ENCODE measurements at regions not wholly inside any gene's neighbourhood (a gene's known extent, or its start where the extent isn't known, plus 50 kb on each side); places are given as distances from the start of the nearest gene placed in this dataset.
"Not testable (repeated sequence)": the region's sequence is repeated elsewhere in the genome, so short reads cannot be mapped to it uniquely, and the experiment has no call there.

DNA sequence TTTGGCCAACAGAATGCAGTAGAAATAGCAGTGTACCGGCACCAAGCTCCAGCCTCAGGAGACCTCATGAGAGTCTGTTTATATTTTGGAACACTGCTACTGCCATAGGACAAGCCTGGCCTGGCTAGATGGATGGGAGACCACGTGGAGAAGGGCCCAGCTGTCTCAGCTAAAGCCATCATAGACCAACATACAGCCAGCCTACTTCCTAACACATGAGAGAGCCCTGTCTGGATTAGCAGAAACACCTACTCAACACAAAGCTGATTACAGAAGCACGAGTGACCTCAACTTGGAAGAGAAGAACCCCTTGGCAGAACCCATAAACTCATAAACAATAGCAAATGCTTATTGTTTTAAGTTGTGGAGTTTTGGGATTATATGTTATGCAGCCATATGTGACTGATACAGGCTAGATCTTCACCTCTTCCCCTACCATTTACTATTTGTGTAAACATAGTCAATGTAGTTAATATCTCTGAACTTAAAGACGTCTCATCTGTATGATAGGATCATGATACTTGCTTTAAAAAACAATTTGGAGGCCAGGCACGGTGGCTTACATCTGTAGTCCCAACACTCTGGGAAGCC, 199.4 kb upstream of the ZNF217 start:
- no peak for DNase-seq

DNA sequence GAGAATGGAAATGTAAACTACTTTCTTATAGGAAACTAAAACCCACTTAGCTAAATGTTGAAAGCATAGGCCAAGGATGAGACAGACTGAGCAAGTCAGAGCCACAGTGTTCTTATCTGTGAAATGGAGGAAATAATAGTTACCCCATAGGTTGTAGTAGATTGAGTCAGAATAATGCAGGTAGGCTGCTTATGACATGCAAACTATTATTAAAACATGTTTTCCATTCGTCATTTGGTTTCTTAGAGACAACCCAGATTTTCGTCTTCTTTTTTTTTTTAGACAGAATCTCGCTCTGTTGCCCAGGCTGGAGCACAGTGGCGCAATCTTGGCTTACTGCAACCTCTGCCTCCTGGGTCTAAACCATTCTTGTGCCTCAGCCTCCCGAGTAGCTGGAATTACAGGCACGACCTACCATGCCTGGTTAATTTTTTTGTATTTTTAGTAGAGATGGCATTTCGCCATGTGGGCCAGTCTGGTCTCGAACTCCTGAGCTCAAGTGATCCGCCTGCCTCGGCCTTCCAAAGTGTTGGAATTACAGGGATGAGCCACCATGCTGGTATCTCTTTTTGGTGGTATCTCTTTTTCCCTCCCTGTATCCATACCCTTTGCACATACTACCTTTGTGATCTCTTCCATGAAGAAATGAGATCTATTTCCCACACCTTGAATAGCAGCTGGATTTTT, 196.5 kb upstream of the ZNF217 start:
- no peak for DNase-seq

DNA sequence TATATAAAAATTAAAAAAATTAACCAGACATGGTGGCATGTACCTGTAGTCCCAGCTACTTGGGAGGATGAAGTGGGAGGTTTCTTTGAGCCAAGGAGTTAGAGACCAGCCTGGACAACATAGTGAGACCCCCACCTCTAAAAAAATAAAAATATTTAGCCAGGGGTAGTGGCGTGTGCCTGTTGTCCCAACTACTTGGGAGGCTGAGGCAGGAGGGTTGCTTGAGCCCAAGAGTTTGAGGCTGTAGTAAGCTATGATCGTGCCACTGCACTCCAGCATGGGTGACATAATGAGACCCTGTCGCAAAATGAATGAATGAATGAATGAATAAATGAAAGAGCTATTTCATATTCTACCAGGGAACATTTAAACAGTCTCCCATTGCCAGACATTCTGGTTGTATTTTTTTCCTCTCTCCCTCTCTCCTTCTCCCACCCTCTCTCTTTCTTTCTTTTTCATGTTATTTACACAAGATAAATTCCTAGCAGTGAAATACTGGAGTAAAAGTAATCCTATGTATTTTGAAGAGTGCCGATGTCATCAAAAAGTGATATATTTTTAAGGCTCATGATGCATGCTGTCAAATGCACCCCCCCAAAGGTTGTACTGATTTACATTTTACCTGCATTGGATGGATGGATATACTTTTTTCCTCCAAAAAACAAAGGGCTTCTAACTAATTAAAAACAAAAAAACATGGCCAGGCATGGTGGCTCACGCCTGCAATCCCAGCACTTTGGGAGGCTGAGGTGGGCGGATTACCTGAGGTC, 194.8 kb upstream of the ZNF217 start:
- DNase-seq = no peak

DNA sequence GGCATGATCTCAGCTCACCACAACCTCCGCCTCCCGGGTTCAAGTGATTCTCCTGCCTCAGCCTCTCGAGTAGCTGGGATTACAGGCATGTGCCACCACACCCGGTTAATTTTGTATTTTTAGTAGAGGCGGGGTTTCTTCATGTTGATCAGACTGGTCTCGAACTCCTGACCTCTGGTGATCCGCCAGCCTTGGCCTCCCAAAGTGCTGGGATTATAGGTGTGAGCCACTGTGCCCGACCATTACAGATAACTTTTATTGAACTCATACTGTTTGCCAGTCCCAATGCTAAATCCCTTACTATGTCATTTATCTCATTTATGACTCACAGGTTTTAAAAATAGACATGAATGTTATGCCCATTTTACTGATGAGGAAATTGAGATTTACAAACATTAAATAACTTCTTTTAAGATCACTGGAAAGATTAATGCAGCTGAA, 193.9 kb upstream of the ZNF217 start:
- not testable (repeated sequence) for DNase-seq

DNA sequence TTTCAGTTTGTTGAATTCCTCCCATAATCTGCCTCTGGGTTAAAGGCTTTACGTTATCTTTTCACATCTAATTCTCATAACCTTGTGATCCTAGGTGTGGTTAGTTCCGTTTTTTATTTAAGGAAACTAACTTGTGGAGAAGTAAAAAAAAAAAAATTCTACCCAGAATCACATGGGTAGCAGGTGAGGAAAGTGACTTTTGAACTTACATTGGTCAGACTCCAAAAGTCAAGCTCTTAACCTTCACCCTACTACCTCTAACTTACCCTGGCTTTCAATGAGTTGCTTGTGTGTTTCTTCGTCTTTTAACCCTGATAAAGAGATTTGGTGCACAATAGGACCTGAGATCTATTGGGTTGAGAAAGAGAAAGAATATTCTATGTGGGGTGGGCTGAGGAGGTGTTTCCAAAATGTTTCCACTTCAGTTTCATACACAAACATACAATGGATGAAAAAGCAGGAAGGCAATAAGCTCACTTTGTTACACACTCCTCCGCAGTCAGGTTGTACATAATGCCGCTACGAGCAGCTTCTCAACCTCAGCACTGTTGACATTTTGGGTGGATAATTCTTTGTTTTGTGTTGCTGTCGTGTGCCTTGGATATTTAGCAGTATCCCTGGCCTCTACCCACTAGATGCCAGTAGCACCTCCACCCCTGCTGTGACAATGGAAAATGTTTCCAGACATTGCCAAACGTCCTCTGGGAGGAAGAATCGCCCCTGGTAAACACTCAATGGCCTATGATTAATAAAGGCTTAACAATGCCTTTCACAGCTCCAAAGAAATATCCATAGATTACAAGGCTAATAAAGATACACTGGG, 193.0 kb upstream of the ZNF217 start:
- DNase-seq = no peak

DNA sequence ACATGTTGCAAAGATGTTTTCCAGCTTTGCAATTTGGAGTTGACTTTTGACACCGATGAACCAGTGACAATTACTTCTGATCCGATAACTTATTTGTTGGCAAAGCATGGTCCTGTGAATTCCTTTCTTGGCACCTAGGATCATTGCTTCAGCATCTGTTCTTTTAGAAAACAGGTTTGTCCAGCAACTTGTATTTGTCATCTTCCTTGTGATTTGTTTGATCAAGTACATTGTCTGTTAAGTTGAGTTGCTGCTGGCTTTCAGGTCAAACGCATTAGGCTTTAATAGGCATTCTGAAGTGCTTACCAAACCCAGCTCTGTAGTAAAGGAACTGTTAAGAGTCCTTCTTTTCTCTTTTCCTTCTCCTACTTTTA, 192.4 kb upstream of the ZNF217 start:
- no peak for DNase-seq

DNA sequence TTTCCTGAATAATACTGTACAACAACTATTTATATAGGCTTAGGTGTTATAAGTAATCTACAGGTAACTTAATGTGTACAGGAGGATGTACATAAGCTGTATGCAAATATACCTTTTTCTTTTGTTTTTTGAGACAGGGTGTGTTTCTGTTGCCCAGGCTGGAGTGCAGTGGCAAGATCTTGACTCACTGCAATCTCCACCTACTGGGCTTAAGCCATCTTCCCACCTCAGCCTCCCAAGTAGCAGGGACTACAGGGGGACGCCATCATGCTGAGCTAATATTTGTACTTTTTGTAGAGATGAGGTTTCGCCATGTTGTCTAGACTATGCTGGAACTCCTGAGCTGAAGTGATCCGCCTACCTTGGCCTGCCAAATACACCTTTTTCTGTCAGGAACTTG, 191.7 kb upstream of the ZNF217 start:
- no peak for DNase-seq

DNA sequence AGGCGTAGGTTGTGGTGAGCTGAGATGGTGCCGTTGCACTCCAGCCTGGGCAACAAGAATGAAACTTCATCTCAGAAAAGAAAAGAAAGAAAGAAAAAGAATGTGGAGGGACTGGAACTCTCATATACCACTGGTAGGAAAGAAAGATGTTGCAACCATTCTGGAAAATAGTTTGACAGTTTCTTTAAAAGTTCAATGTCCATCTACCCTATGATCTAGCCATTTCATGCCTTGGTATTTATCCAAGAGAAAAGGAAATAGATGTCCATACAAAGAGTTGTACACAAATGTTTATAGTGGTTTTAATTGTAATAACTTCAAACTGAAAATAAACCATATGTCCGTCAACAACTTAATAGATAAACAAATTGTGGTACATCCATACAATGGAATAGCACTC, 190.1 kb upstream of the ZNF217 start:
- no peak for DNase-seq

DNA sequence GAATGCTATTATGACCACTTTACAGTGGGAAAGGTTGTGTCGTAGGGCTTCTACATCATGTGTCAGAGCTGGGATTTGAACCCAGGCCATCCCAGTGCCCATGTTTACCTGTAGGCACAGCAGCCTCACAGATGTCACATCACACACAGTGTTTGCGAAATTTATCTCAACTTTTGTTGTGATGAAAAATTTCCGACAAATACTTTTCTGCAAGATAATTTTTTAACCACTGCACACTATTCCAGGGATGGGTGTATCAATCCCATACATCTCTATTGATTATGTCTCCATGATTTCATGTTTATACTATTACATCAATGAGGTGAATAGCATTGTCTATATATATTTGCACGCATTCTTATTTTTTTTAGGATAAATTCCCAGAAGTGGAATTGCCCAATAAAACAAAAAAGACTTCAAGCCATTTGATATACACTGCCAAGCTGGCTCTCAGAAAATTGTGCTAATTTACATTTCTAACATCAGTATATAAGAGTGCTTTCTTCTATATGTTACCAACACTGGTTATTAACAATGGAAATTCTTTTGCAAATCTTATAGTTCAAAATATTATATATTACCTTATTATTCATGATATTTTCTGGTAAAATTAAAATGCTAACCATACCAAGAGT, 189.1 kb upstream of the ZNF217 start:
- no peak for DNase-seq

DNA sequence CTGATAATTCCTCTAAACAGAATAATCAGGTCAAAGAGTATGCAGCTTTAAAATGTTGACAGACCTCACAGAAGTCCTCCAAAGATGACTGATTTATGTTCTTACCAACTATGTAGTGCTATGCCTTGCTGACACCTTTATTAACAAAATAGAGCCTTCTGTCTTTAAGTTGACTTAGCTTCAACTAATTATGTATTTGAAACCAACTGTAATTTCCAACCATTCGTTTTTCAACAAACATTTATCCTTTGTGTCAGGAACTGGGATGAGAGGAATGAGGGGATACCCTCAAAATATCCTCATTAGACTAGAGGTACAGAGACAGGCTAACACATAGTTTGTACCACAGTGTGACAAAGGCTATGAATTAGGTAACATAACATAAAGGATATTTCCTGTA, 186.2 kb upstream of the ZNF217 start:
- DNase-seq = no peak

DNA sequence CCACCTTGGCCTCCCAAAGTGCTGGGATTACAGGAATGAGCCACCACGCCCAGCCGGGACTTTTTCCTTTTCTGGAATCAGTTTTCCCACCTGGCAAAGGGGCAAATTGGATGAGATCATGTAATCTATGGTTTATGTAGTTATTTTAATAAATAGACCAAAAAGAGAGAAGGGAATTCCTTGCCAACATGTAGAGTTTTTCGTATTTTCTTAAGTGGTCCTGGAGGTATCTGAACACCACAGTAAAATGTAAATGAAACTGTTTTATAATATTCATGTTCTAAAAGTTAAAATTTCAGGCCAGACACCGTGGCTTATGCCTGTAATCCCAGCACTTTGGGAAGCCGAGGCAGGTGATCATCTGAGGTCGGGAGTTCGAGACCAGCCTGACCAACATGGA, 185.1 kb upstream of the ZNF217 start:
- DNase-seq = no peak

DNA sequence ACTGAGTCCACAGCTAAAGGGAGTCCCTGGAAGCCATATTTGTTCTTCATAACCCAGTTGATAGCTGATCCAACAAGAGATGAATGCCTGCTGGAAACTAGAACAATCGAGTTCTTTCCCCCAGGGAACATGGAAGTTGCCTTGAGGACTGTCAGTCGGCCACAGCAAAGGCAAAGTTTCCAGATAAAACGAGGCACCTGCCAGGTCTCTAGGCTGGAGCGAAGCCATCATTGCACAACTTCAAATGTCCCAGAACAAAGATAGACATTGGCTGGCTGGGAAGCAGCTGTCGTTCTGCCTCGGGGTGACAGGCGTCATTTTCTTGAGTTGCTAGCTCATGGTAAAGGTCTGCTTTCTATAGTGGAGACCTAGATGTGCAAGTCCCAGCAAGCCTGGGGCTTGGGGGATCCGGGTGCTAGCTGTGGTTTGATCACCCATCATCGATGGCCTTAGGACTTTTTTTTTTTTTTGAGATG, 184.4 kb upstream of the ZNF217 start:
- no peak for DNase-seq

DNA sequence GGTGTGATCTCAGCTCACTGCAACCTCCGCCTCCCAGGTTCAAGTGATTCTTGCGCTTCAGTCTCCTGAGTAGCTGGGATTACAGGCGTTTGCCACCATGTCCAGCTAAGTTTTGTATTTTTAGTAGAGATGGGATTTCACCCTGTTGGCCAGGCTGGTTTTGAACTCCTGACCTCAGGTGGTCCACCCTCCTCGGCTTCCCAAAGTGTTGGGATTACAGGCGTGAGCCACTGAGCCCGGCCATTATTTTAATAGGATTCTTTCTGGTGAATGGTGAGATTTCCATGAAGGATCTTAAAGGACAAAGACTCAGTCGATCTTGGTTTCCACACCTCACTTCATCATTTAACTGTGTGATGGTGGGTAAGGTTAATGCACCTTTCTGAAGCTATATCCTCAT, 183.8 kb upstream of the ZNF217 start:
- DNase-seq = not testable (repeated sequence)

DNA sequence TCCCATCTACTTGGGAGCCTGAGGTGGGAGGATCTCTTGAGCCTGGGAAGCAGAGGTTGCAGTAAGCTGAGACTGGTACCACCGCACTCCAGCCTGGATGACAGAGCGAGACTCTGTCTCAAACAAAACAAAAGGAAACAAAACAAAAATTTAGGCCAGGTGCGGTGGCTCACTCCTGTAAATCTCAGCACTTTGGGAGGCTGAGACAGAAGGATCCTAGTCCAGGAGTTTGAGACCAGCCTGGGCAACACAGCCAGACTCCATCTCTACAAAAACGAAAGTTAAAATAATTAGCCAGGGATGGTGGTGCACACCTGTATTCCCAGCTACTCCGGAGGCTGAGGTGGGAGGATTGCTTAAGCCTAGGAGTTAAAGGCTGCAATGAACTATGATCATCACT, 183.2 kb upstream of the ZNF217 start:
- no peak for DNase-seq

DNA sequence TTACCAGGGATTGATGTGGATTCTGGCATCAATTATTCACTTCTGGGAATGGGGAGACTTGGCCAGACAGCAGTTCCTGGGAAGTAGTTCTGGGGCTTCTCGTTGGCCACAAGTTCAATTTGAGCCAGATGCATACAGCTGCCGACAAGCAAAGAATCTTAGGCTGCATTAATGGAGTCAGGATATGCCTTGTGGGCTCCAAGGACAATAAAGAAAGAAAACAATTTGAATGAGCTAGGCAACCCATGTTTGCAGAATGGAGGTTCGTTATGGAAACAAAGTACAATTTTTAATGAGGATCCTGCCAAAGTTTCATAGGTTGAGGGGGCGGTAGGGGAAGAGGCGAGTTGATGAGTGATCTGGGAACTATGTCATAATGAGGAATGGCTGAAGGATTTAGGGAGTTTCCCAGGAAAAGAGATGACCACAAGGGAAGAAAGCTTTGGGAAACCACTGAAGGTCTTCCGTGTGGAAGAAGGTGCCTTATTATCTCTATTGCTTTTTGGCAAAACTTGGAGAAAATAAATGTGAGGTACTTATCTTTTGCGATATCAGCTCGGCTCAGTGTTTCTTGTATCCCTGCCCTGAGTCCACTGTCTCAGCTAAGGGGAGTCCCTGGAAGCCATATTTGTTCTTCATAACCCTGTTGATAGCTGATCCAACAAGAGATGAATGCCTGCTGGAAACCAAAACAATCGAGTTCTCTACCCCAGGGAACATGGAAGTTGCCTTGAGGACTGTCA, 181.0 kb upstream of the ZNF217 start:
- no peak for DNase-seq

DNA sequence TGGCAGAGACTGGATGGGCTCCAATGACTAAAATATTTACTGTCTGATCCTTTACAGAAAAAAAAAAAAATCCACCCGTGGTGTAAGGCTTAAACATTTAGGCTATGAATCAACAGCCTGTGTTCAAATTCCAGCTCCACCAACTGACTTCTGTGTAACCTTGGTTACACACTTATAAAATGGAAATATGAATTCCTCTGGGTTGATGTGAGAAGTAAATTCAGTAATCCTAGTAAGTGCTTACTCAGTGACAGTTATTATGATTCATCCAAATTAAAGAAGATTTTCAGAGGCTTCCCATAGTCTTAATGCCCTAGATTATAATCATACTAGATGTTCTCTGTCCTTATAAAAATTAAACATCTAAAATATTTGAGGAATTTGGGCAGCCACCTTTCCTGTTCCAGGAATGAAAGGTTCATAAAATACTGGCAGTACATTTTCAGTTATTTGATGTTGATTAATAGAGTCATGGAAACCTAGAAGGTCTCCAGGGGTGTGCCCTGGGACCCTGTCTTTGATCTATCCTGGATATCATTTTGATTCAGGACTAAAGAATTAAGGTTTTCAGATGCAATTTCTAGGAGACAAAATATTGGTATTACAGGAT, 180.3 kb upstream of the ZNF217 start:
- no peak for DNase-seq

DNA sequence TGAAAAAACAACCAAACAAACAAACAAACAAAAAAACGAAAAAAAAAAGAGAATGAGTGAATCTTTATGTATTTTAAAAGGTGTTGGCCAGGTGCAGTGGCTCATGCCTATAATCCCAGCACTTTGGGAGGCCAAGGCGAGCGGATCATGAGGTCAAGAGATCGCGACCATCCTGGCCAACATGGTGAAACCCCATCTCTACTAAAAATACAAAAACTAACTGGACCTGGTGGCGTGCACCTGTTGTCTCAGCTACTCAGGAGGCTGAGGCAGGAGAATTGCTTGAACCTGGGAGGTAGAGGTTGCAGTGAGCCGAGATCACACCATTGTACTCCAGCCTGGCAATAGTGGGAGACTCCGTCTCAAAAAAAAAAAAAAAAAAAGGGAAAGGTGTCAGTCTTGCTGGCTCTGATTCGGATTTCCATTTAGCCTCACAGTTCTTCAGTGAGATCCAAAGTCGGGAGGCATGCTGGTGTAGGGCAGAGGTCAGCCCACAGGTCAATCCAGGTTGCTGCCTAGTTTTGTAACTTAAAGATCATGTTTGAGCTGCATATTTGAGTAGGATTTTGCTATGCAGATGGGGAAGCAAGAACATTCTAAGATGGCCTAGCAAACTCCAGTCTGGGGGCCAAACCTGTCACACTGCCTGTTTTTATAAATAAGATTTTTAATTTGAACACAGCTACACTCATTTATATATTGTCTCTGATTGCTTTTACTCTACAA, 179.6 kb upstream of the ZNF217 start:
- DNase-seq = not testable (repeated sequence)

DNA sequence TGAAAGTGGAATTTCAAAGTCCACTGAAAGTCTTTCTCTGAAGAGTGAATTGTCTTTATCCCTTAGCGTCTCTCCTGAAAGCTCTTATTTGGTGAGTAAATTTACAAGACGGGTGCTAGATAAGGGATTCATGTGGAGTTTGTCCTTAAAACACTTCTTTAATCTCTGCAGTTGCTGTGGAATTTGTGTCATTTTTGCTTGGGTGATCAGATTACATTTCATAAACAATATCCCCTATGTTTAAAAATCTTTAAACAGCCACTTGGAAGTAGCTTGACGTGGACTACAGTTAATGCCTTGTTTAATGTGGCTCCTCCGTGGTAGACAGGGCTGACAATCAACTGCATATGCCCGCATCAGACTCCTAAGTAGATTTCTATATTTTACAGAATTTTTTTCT, 175.4 kb upstream of the ZNF217 start:
- DNase-seq = no peak

DNA sequence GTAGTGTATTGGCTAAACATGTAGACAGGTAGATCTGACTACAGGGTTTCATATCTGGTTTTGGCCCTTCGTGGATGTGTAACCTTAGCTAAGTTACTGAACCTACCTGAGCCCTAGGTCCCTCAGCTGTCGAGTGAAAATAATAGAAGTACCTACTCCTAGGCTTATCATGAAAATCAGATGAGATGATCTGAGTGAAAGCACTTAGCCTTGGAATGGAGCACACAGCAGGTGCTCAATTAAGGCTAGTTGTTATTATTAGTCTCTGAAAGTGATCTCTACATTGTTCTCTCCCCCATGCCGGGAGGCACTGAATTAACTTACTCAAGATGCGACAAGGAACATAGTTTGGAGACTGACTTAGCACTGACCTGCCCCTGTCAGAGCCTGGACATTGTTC, 174.7 kb upstream of the ZNF217 start:
- no peak for DNase-seq

DNA sequence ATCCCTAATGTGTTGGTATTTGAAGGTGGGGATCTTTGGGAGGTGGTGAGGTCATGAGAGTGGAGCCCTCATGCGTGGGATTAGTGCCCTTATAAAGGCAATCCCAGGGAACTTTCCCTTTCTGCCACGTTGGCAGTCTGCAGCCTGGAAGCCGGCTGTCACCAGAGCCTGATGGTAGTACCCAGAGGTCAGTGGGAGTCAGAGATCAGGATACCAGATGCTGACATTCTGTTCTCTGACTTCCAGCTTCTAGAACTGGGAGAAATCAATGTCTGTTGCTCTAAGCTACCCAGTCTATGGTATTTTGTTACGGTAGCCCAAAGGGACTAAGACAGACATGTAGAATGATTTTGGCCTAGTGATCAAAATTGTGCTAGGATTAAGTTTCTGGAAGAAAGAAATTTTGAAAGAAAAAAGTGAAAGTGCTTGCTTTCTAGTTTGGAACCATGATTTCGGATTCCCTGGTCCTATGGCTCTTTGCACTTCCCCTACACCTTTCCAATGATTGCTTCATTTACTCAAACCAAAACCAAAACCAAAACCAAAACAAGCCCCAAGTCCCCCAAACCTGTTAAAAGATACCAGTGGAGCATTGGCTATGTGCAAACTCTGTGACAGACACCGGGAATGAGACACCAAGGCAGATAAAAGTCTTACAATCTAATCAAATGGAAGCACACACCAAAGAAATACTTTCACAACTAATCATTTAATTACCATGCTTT, 173.7 kb upstream of the ZNF217 start:
- no peak for DNase-seq
